Osteoblast (primary cell): ENCODE measurements at regions not wholly inside any gene's neighbourhood (a gene's known extent, or its start where the extent isn't known, plus 50 kb on each side); places are given as distances from the start of the nearest gene placed in this dataset.
A peak's percentile ranks its signal among the peaks of the same experiment; 100 is the strongest.

ENCODE experiments used
- DNase-seq: peaks from one replicate; pipeline ENCODE4 v3.0.0; 2011; ENCODE audit warnings: low spot score, mixed read lengths; ENCODE audit not compliant: insufficient read length; ENCODE audit errors: missing footprints
- H2AFZ ChIP-seq: 2 replicates; pipeline ENCODE4 v1.6.0; 2011; ENCODE audit warnings: mild to moderate bottlenecking, low read length
- H3K27ac ChIP-seq: 2 replicates; pipeline ENCODE4 v1.5.1; 2011; ENCODE audit warnings: mild to moderate bottlenecking, low read depth, low read length, moderate library complexity
- H3K27me3 ChIP-seq: 2 replicates; pipeline ENCODE4 v1.6.0; 2012; ENCODE audit warnings: mild to moderate bottlenecking, control low read depth, inconsistent platforms, low read length, moderate library complexity; ENCODE audit not compliant: insufficient read depth
- H3K36me3 ChIP-seq: 2 replicates; pipeline ENCODE4 v1.5.1; 2011; ENCODE audit warnings: mild to moderate bottlenecking, low read length, control low read depth, moderate library complexity; ENCODE audit not compliant: insufficient read depth
- H3K4me1 ChIP-seq: 2 replicates; pipeline ENCODE4 v1.5.1; 2011; ENCODE audit warnings: mild to moderate bottlenecking, low read length, control low read depth, moderate library complexity; ENCODE audit not compliant: insufficient read depth
- H3K4me2 ChIP-seq: 2 replicates; pipeline ENCODE4 v1.6.0; 2011; ENCODE audit warnings: mild to moderate bottlenecking, low read length; ENCODE audit not compliant: insufficient read depth
- H3K4me3 ChIP-seq: fragments of 200-600 bp; sonication (generic); 3 replicates; pipeline ENCODE4 v1.5.1; 2012; ENCODE audit warnings: mild to moderate bottlenecking, low read length, inconsistent platforms; ENCODE audit not compliant: insufficient read depth
- H3K79me2 ChIP-seq: 2 replicates; pipeline ENCODE4 v1.6.0; 2012; ENCODE audit warnings: mild to moderate bottlenecking, low read length, control low read depth, inconsistent platforms; ENCODE audit not compliant: insufficient read depth
- H3K9me3 ChIP-seq: 2 replicates; pipeline ENCODE4 v1.5.1; 2011; ENCODE audit warnings: low read depth, low read length, control low read depth
- H4K20me1 ChIP-seq: 2 replicates; pipeline ENCODE4 v1.6.0; 2012; ENCODE audit warnings: mild to moderate bottlenecking, low read length, control low read depth; ENCODE audit not compliant: insufficient read depth
- CTCF ChIP-seq: IDR thresholded peaks from 2 replicates; pipeline ENCODE4 v1.5.1; 2011; ENCODE audit warnings: mild to moderate bottlenecking, low read depth, low read length, moderate library complexity; ENCODE audit errors: extremely low read depth

- Histone ChIP-seq H3K4me1 (no peaks in the 10 kb centered on the region), H3K4me2 (no peak overlapping the region)
Observed at GRCh38 chr20:37598575-37599342, 71.1 kb upstream of the BLCAP start.

GRCh38 chr20:37598100-37598543, 70.4 kb upstream of the BLCAP start:
- TF ChIP-seq CTCF, result no peak
- Histone ChIP-seq H3K36me3 (no peaks in the 10 kb centered on the region), H3K27ac (no peak overlapping the region), H3K27me3 (peaks cover 55% of the 10 kb centered on the region), H4K20me1 (no peaks in the 10 kb centered on the region), H3K4me2 (no peak overlapping the region), H2AFZ (no peak overlapping the region), H3K4me3 (no peak overlapping the region), H3K79me2 (no peaks in the 10 kb centered on the region), H3K4me1 (no peaks in the 10 kb centered on the region), H3K9me3 (no peaks in the 10 kb centered on the region)
- no peak for DNase-seq

More at GRCh38 chr20:37598575-37599342, 71.1 kb upstream of the BLCAP start:
- H3K79me2 ChIP-seq, result no peaks in the 10 kb centered on the region
- DNase-seq, result peak; percentile 71
- H2AFZ ChIP-seq, result no peak overlapping the region
- H3K36me3 ChIP-seq, result no peaks in the 10 kb centered on the region
- no peak for TF ChIP-seq CTCF
- H3K27ac ChIP-seq, result no peak overlapping the region
- H3K27me3 ChIP-seq, result peaks cover 49% of the 10 kb centered on the region
- no peaks in the 10 kb centered on the region for H3K9me3 ChIP-seq
- no peak overlapping the region for H3K4me3 ChIP-seq
- no peaks in the 10 kb centered on the region for H4K20me1 ChIP-seq

- Histone ChIP-seq H3K36me3 (no peaks in the 10 kb centered on the region), H3K9me3 (no peaks in the 10 kb centered on the region), H3K27ac (no peak overlapping the region), H2AFZ (no peak overlapping the region), H3K27me3 (peaks cover 55% of the 10 kb centered on the region), H3K4me3 (no peak overlapping the region), H4K20me1 (no peaks in the 10 kb centered on the region), H3K79me2 (no peaks in the 10 kb centered on the region), H3K4me2 (no peak overlapping the region), H3K4me1 (no peaks in the 10 kb centered on the region)
- DNase-seq, result no peak
- no peak for TF ChIP-seq CTCF
Observed at GRCh38 chr20:37596890-37597536, 69.3 kb upstream of the BLCAP start.

DNA sequence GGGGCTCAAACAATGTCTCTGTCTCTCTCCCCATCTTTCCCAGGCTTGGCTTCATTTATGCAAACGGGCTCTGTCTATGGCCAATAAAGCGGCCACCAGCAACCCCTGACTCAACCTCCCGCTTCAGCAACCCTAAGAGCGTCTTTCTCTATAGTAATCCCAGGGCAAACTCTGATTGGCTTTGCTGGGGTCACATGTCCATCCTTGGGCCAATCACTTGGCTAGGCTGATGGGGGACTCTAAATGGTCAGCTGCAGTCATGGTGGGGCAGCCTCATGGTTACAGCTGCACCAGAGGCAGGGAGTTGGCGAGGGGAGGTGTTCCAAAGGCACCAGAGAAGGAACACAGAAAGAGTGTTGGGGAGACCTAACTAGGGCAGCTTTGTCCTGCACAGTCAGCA, 68.5 kb upstream of the BLCAP start:
- Histone ChIP-seq H3K27me3 (peaks cover 58% of the 10 kb centered on the region), H2AFZ (no peak overlapping the region), H3K36me3 (no peaks in the 10 kb centered on the region), H3K79me2 (no peaks in the 10 kb centered on the region), H3K4me1 (no peaks in the 10 kb centered on the region), H3K4me3 (no peak overlapping the region), H4K20me1 (no peaks in the 10 kb centered on the region), H3K27ac (no peak overlapping the region), H3K9me3 (no peaks in the 10 kb centered on the region), H3K4me2 (no peak overlapping the region)
- DNase-seq, result no peak
- no peak for TF ChIP-seq CTCF
